HG03378 (cell line): ENCODE measurements at regions not wholly inside any gene's neighbourhood (a gene's known extent, or its start where the extent isn't known, plus 50 kb on each side); places are given as distances from the start of the nearest gene placed in this dataset.
"Not testable (repeated sequence)": the region's sequence is repeated elsewhere in the genome, so short reads cannot be mapped to it uniquely, and the experiment has no call there.

ENCODE experiments used
- ATAC-seq: cut with Tn5 transposase; IDR thresholded peaks from one replicate; pipeline ENCODE4 v1.9.1; 2021; ENCODE audit warnings: mild to moderate bottlenecking, moderate library complexity; ENCODE audit not compliant: unreplicated experiment

GRCh38 chr2:207438414-207439126, 91.2 kb upstream of the CREB1 start:
- no peak for ATAC-seq

- not testable (repeated sequence) for ATAC-seq
These were observed 89.9 kb upstream of the CREB1 start for GRCh38 chr2:207439881-207440280.

- no peak for ATAC-seq
These were observed 85.0 kb upstream of the CREB1 start for GRCh38 chr2:207444756-207445155.

- ATAC-seq = no peak
These were observed 83.1 kb upstream of the CREB1 start for GRCh38 chr2:207446653-207447052.

GRCh38 chr2:207448006-207448405, 81.8 kb upstream of the CREB1 start:
- ATAC-seq = no peak

GRCh38 chr2:207449642-207450165, 80.1 kb upstream of the CREB1 start:
- no peak for ATAC-seq

GRCh38 chr2:207450186-207450585, 79.6 kb upstream of the CREB1 start:
- ATAC-seq = no peak

GRCh38 chr2:207458582-207458981, 71.2 kb upstream of the CREB1 start:
- ATAC-seq = no peak

- ATAC-seq = peak; percentile 81
These were observed 69.6 kb upstream of the CREB1 start for GRCh38 chr2:207459990-207460757.

GRCh38 chr2:207463433-207463832, 66.3 kb upstream of the CREB1 start:
- no peak for ATAC-seq

- ATAC-seq = no peak
These were observed 65.8 kb upstream of the CREB1 start for GRCh38 chr2:207464007-207464406.

- ATAC-seq = no peak
These were observed 63.9 kb upstream of the CREB1 start for GRCh38 chr2:207465894-207466293.

- ATAC-seq = no peak
These were observed 61.9 kb upstream of the CREB1 start for GRCh38 chr2:207467716-207468347.

GRCh38 chr2:207468488-207468887, 61.3 kb upstream of the CREB1 start:
- no peak for ATAC-seq

- ATAC-seq = no peak
These were observed 60.3 kb upstream of the CREB1 start for GRCh38 chr2:207469451-207469850.

- no peak for ATAC-seq
These were observed 59.6 kb upstream of the CREB1 start for GRCh38 chr2:207469943-207470729.

GRCh38 chr2:207471261-207471660, 58.5 kb upstream of the CREB1 start:
- no peak for ATAC-seq

GRCh38 chr2:207472343-207473048, 57.3 kb upstream of the CREB1 start:
- no peak for ATAC-seq

GRCh38 chr2:207473049-207473930, 56.5 kb upstream of the CREB1 start:
- no peak for ATAC-seq
